Ovary (tissue), 3 donors: ENCODE measurements at regions not wholly inside any gene's neighbourhood (a gene's known extent, or its start where the extent isn't known, plus 50 kb on each side); places are given as distances from the start of the nearest gene placed in this dataset.

Source experiments
- EP300 ChIP-seq: sonication (generic); formaldehyde crosslinking; IDR thresholded peaks from one replicate; pipeline ENCODE4 v1.6.1; 2017; ENCODE audit warnings: antibody characterized with exemption
- POLR2A ChIP-seq: fragments of 450-650 bp; IDR thresholded peaks from one replicate; pipeline ENCODE4 v1.6.1; 2017; ENCODE audit warnings: antibody characterized with exemption, mild to moderate bottlenecking, moderate library complexity
- TF ChIP-seq, protein P1 (sequence below), 3 donors: fragments of 450-650 bp in 2 of 3; fragments of 200-600 bp in 1 of 3; IDR thresholded peaks; one replicate each; pipeline versions ENCODE4 v1.5.1 to v1.8.0; 2016 to 2022; ENCODE audit warnings: antibody characterized with exemption in 3 of 3, mild to moderate bottlenecking in 1 of 3
- donor health status: DM: no; HTN: no; CAD: no.

DNA sequence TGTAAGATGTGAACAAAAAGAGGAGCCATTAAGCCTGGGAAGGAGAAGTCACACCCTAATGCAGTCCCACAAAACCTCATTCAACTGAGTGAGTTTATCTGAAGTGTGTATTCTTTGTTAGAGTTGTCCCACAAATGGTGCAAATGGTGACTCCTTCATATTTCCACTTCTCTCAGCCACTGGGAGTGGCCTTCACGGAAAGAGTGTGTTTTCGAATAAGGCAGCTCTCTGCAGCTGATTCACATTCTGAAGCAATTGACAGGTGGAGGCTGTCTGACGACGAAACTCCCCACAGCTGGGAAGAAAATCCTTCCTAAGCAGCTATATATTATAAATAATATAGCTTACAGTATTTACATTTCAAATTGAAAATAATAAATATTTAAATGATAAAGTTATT, 318.8 kb upstream of the TMEFF2 start:
- TF ChIP-seq, protein P1, sequence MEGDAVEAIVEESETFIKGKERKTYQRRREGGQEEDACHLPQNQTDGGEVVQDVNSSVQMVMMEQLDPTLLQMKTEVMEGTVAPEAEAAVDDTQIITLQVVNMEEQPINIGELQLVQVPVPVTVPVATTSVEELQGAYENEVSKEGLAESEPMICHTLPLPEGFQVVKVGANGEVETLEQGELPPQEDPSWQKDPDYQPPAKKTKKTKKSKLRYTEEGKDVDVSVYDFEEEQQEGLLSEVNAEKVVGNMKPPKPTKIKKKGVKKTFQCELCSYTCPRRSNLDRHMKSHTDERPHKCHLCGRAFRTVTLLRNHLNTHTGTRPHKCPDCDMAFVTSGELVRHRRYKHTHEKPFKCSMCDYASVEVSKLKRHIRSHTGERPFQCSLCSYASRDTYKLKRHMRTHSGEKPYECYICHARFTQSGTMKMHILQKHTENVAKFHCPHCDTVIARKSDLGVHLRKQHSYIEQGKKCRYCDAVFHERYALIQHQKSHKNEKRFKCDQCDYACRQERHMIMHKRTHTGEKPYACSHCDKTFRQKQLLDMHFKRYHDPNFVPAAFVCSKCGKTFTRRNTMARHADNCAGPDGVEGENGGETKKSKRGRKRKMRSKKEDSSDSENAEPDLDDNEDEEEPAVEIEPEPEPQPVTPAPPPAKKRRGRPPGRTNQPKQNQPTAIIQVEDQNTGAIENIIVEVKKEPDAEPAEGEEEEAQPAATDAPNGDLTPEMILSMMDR (IDR thresholded peaks at IDR 0.05) = no peak
- TF ChIP-seq POLR2A (no peak), EP300 (no peak)
